GM19455 (cell line): ENCODE measurements at regions not wholly inside any gene's neighbourhood (a gene's known extent, or its start where the extent isn't known, plus 50 kb on each side); places are given as distances from the start of the nearest gene placed in this dataset.
"Not testable (repeated sequence)": the region's sequence is repeated elsewhere in the genome, so short reads cannot be mapped to it uniquely, and the experiment has no call there.

Experiments
- ATAC-seq: cut with Tn5 transposase; IDR thresholded peaks from one replicate; pipeline ENCODE4 v1.9.1; 2021; ENCODE audit not compliant: unreplicated experiment

GRCh38 chr5:110869927-110870326 is 131.1 kb downstream of the SLC25A46 start:
- no peak for ATAC-seq

- no peak for ATAC-seq
Observed at GRCh38 chr5:110872200-110872599, 133.4 kb downstream of the SLC25A46 start.

GRCh38 chr5:110872963-110873362 is 134.2 kb downstream of the SLC25A46 start:
- no peak for ATAC-seq

- no peak for ATAC-seq
Observed at GRCh38 chr5:110873773-110874437, 135.1 kb downstream of the SLC25A46 start.

- not testable (repeated sequence) for ATAC-seq
Observed at GRCh38 chr5:110875115-110875514, 136.3 kb downstream of the SLC25A46 start.

GRCh38 chr5:110878115-110878514 is 139.3 kb downstream of the SLC25A46 start:
- no peak for ATAC-seq

GRCh38 chr5:110879675-110880074 is 140.9 kb downstream of the SLC25A46 start:
- no peak for ATAC-seq

GRCh38 chr5:110880413-110880812 is 141.6 kb downstream of the SLC25A46 start:
- no peak for ATAC-seq

GRCh38 chr5:110884005-110884404 is 145.2 kb downstream of the SLC25A46 start:
- no peak for ATAC-seq

- not testable (repeated sequence) for ATAC-seq
Observed at GRCh38 chr5:110887170-110887569, 148.4 kb downstream of the SLC25A46 start.

GRCh38 chr5:110893854-110894483 is 155.2 kb downstream of the SLC25A46 start:
- ATAC-seq, result not testable (repeated sequence)

GRCh38 chr5:110894805-110895204 is 156.0 kb downstream of the SLC25A46 start:
- ATAC-seq, result no peak

- no peak for ATAC-seq
Observed at GRCh38 chr5:110896901-110897300, 158.1 kb downstream of the SLC25A46 start.

- ATAC-seq, result peak; percentile 82
Observed at GRCh38 chr5:110899566-110900412, 161.0 kb downstream of the SLC25A46 start.

GRCh38 chr5:110900829-110901228 is 162.0 kb downstream of the SLC25A46 start:
- no peak for ATAC-seq

- no peak for ATAC-seq
Observed at GRCh38 chr5:110903966-110904365, 165.2 kb downstream of the SLC25A46 start.

GRCh38 chr5:110908848-110909247 is 162.7 kb upstream of the TSLP start:
- ATAC-seq, result no peak

GRCh38 chr5:110909415-110909814 is 162.1 kb upstream of the TSLP start:
- no peak for ATAC-seq

GRCh38 chr5:110909950-110910349 is 161.6 kb upstream of the TSLP start:
- ATAC-seq, result no peak

- no peak for ATAC-seq
Observed at GRCh38 chr5:110913221-110913620, 158.3 kb upstream of the TSLP start.

- ATAC-seq, result peak; percentile 73
Observed at GRCh38 chr5:110916381-110917049, 155.0 kb upstream of the TSLP start.
